Thyroid gland (tissue), 4 donors: ENCODE measurements at regions not wholly inside any gene's neighbourhood (a gene's known extent, or its start where the extent isn't known, plus 50 kb on each side); places are given as distances from the start of the nearest gene placed in this dataset.

Source experiments
- DNase-seq, 2 donors: peaks; one replicate each; pipeline ENCODE4 v3.0.0-alpha.2; 2019
- H3K27ac ChIP-seq, 3 donors: fragments of 200-600 bp; sonication (generic); 1 replicate in 2 of 3; 2 replicates in 1 of 3; pipeline ENCODE4 v1.5.1; 2016 to 2019; ENCODE audit warnings: mild to moderate bottlenecking in 1 of 3, moderate library complexity in 1 of 3
- H3K27me3 ChIP-seq: fragments of 200-600 bp; sonication (generic); one replicate; pipeline ENCODE4 v1.5.1; 2019
- H3K36me3 ChIP-seq, 2 donors: fragments of 200-600 bp; sonication (generic); one replicate each; pipeline ENCODE4 v1.5.1; 2016 to 2019
- H3K4me1 ChIP-seq, 2 donors: fragments of 200-600 bp; sonication (generic); one replicate each; pipeline ENCODE4 v1.5.1; 2017 to 2019
- H3K4me3 ChIP-seq, 3 donors: fragments of 200-600 bp; sonication (generic); replicated peaks in 1 of 3; 1 replicate in 2 of 3; 2 replicates in 1 of 3; pipeline ENCODE4 v1.5.1; 2016; ENCODE audit warnings: mild to moderate bottlenecking in 1 of 3
- H3K9me3 ChIP-seq: fragments of 200-600 bp; sonication (generic); one replicate; pipeline ENCODE4 v1.5.1; 2017
- POLR2A ChIP-seq, 2 donors: fragments of 450-650 bp; IDR thresholded peaks; one replicate each; pipeline ENCODE4 v1.6.1; 2017; ENCODE audit warnings: antibody characterized with exemption in 2 of 2, mild to moderate bottlenecking in 2 of 2, moderate library complexity in 1 of 2
- WGBS, 2 donors: methylation state at CpG; one replicate each; pipeline ENCODE4 v1.1.5; 2017; 5-methylcytosine and 5-hydroxymethylcytosine counted together
- intact Hi-C: fragments of 100-400 bp; cut with DNase I; formaldehyde crosslinking; loops from one replicate; pipeline ENCODE4 v1.15.1; 2023
- TF ChIP-seq, protein P1 (sequence below), 6 experiments: fragments of 200-600 bp in 3 of 6; fragments of 450-650 bp in 3 of 6; sonication (generic) in 3 of 6; IDR thresholded peaks; one replicate each; pipeline ENCODE4 v1.5.1; 2016 to 2019; ENCODE audit warnings: antibody characterized with exemption in 6 of 6, mild to moderate bottlenecking in 2 of 6, inconsistent platforms in 1 of 6, moderate library complexity in 1 of 6

DNA sequence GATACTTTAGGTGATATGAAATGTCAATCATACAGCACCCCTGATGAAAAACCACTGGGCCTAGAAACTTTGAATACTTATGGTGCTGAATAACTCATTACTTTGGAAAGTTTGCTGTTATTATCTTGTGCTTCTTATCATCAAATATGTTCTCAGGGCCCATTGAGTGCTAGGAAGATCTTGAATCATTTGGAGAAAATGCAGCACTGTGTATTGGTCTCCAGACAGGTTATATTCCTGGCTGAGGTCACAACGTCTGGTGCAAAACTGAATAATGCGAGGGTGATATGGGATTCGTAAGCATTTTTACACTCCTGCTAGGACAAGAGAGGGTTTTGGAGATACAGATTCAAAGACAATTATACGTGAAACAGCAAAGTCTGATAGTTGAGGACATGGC, 249.4 kb upstream of the TNC start:
- Histone ChIP-seq H3K27me3 (no peaks in the 10 kb centered on the region), H3K9me3 (no peaks in the 10 kb centered on the region), H3K4me3 (no peak overlapping the region), H3K4me1 (no peaks in the 10 kb centered on the region), H3K36me3 (no peaks in the 10 kb centered on the region), H3K27ac (no peak overlapping the region)
- TF ChIP-seq, protein P1, sequence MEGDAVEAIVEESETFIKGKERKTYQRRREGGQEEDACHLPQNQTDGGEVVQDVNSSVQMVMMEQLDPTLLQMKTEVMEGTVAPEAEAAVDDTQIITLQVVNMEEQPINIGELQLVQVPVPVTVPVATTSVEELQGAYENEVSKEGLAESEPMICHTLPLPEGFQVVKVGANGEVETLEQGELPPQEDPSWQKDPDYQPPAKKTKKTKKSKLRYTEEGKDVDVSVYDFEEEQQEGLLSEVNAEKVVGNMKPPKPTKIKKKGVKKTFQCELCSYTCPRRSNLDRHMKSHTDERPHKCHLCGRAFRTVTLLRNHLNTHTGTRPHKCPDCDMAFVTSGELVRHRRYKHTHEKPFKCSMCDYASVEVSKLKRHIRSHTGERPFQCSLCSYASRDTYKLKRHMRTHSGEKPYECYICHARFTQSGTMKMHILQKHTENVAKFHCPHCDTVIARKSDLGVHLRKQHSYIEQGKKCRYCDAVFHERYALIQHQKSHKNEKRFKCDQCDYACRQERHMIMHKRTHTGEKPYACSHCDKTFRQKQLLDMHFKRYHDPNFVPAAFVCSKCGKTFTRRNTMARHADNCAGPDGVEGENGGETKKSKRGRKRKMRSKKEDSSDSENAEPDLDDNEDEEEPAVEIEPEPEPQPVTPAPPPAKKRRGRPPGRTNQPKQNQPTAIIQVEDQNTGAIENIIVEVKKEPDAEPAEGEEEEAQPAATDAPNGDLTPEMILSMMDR (IDR thresholded peaks at IDR 0.05): no peak
- TF ChIP-seq POLR2A (IDR thresholded peaks at IDR 0.05): no peak
- WGBS, 2 donors: 89 to 92% methylated on average over 4 of the region's 4 CpGs
- intact Hi-C loops: no loop called here
- DNase-seq: no peak

DNA sequence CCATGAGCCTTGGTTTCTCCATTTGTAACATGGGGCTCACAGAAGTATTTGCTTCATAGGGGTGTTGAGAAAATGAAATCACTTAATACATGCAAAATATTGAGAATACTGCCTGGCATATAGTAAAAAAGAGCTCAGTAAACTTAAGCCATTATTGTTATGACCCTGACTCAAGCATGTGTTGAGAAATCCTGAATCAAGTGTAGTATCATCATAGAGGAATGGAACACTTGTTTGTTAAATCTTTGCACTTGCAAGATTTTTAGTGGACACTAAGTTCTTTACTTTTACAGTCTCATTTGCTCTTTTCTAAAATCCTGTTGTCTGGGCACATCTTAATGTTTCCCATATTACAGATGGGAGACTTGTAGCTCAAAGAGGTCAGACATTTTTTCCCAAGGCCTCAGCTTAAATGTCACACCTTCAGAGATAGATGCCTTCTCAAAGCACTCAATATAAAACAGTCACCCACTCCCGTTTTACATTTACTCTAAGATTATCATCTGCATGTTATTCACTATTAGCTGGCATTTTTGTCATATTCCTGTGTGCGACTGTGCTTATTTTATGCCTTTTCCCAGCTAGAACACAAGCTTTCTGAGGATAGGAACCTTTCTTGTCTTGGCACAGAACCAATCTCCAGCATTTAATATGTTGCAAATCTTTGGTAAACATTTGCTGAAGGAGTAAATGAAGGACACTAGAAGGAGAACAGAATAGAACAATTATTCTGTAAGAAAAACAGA, 250.0 kb upstream of the TNC start:
- intact Hi-C loops: no loop called here
- DNase-seq: no peak
- H3K4me1 ChIP-seq: no peaks in the 10 kb centered on the region
- no peaks in the 10 kb centered on the region for H3K27me3 ChIP-seq
- H3K9me3 ChIP-seq: no peaks in the 10 kb centered on the region
- no peak overlapping the region for H3K27ac ChIP-seq
- TF ChIP-seq, protein P1 (IDR thresholded peaks at IDR 0.05): no peak
- TF ChIP-seq POLR2A (IDR thresholded peaks at IDR 0.05): no peak
- H3K4me3 ChIP-seq: no peak overlapping the region
- 81 to 86% methylated on average over 2 of the region's 2 CpGs for WGBS, 2 donors
- H3K36me3 ChIP-seq: no peaks in the 10 kb centered on the region

DNA sequence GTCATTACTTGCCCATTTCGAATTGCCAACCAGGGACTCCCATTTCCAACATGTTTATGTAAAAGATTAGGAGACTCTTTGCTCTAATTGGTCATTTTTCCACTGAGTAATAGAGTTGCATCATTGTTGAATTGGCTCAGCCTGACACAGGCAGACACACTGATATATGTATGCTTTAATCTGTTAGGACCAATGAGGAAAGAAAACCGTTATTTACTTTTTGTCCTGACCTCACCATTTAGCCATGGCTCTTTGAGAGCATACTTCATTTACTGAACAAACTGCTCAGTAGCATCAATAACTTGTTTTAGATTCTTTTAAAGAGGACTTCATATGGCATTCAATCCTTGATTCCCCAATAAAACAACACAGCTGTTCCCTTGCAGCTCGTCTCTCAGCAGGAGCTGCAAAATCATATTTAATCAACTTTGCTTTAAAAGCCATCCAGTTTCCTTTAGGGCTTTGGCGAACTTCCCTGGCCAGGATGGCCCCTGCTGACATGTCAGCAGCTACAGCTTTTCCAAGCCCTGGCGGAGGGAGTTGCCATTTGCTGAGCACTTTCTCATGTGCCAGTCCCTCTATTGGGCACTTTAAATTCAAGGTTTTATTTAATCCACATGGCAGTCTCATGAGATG, 251.5 kb upstream of the TNC start:
- 53 to 59% methylated on average over 5 of the region's 5 CpGs for WGBS, 2 donors
- intact Hi-C loops: no loop called here
- TF ChIP-seq POLR2A (IDR thresholded peaks at IDR 0.05): no peak
- TF ChIP-seq, protein P1 (IDR thresholded peaks at IDR 0.05): no peak
- no peaks in the 10 kb centered on the region for H3K36me3 ChIP-seq
- H3K9me3 ChIP-seq: no peaks in the 10 kb centered on the region
- no peak overlapping the region for H3K4me3 ChIP-seq
- DNase-seq: no peak
- H3K27ac ChIP-seq: no peak overlapping the region
- H3K27me3 ChIP-seq: no peaks in the 10 kb centered on the region
- no peaks in the 10 kb centered on the region for H3K4me1 ChIP-seq

DNA sequence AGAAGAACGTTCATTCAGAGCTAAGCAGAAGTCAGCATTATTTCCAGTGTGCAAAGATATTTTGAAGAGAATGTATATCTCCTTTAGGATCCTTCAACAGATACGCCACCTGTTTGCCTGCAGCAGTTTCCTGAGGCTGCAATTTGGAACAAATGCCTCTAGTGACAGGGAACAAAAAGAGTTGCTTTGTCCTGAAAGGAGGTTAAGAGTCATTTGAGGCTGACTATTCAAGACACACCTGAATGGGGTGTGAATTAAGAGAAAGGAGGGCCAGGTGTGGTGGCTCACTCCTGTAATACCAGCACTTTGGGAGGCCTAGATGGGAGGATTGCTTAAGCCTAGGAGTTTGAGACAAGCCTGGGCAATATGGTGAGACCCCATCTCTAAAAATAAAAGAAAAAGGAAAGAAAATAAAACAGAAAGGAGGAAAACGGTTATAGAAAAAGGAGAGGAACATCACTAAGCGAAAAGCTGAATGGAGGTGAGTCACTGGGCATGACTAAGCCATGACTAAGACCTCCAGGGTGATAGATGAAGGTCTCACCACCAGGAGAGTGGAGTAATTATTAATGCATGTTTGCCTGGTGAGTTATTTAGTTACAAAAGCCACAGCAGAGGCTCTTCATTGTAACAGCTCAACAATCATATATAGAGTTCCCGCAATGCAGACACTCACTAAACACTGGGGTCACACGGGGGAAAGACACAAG, 255.2 kb upstream of the TNC start:
- no peak overlapping the region for H3K4me3 ChIP-seq
- no peaks in the 10 kb centered on the region for H3K4me1 ChIP-seq
- H3K9me3 ChIP-seq: no peaks in the 10 kb centered on the region
- WGBS, 2 donors: 83 to 85% methylated on average over 6 of the region's 6 CpGs
- intact Hi-C loops: no loop called here
- TF ChIP-seq, protein P1 (IDR thresholded peaks at IDR 0.05): no peak
- no peak for TF ChIP-seq POLR2A (IDR thresholded peaks at IDR 0.05)
- no peaks in the 10 kb centered on the region for H3K36me3 ChIP-seq
- no peak overlapping the region for H3K27ac ChIP-seq
- H3K27me3 ChIP-seq: no peaks in the 10 kb centered on the region
- no peak for DNase-seq

DNA sequence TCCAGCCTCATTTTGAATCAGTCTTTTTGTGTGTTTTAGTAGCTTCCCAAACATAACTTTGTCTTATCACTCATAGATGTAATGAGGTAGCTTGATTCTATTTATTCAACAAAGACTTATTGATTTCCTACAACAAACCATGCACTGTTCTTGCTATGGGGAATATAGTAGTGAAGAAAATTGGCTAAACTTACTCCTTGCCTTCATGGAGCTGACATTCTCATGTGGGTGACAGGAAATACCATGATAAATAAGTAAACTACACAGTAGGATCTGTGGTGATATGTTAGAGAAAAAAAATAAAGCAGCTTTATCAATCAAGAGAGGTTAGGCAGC, 255.7 kb upstream of the TNC start:
- no peak overlapping the region for H3K4me3 ChIP-seq
- no peak for DNase-seq
- H3K9me3 ChIP-seq: no peaks in the 10 kb centered on the region
- no peaks in the 10 kb centered on the region for H3K36me3 ChIP-seq
- no peaks in the 10 kb centered on the region for H3K4me1 ChIP-seq
- TF ChIP-seq, protein P1 (IDR thresholded peaks at IDR 0.05): no peak
- TF ChIP-seq POLR2A (IDR thresholded peaks at IDR 0.05): no peak
- H3K27ac ChIP-seq: no peak overlapping the region
- H3K27me3 ChIP-seq: no peaks in the 10 kb centered on the region
- intact Hi-C loops: no loop called here
